Mucosa of rectum (tissue), 2 donors: ENCODE measurements at regions not wholly inside any gene's neighbourhood (a gene's known extent, or its start where the extent isn't known, plus 50 kb on each side); places are given as distances from the start of the nearest gene placed in this dataset.

Experiments
- H3K27ac ChIP-seq, 2 donors: one replicate each; pipeline ENCODE4 v1.7.0; 2013; ENCODE audit warnings: inconsistent platforms in 2 of 2, low read depth in 2 of 2, low read length in 2 of 2
- H3K27me3 ChIP-seq, 2 donors: one replicate each; pipeline ENCODE4 v1.7.0; 2013; ENCODE audit warnings: low read length in 2 of 2; ENCODE audit not compliant: control insufficient read depth in 2 of 2, insufficient read depth in 2 of 2
- H3K36me3 ChIP-seq, 2 donors: one replicate each; pipeline ENCODE4 v1.7.0; 2013; ENCODE audit warnings: low read length in 2 of 2; ENCODE audit not compliant: control insufficient read depth in 2 of 2, insufficient read depth in 2 of 2
- H3K4me1 ChIP-seq, 2 donors: one replicate each; pipeline ENCODE4 v1.7.0; 2013; ENCODE audit warnings: low read length in 2 of 2, mild to moderate bottlenecking in 1 of 2; ENCODE audit not compliant: control insufficient read depth in 2 of 2, insufficient read depth in 2 of 2
- H3K4me3 ChIP-seq, 2 donors: one replicate each; pipeline ENCODE4 v1.7.0; 2013; ENCODE audit warnings: low read length in 2 of 2
- H3K9ac ChIP-seq, 2 donors: one replicate each; pipeline ENCODE4 v1.7.0; 2013; ENCODE audit warnings: low read length in 2 of 2, low read depth in 1 of 2, mild to moderate bottlenecking in 1 of 2
- H3K9me3 ChIP-seq, 2 donors: one replicate each; pipeline ENCODE4 v1.7.0; 2013; ENCODE audit warnings: low read length in 2 of 2; ENCODE audit not compliant: control insufficient read depth in 2 of 2
- donor health status: healthy.
- donor health status: Normal muscosa, but diverticular disease.

- no peak overlapping the region for H3K27ac ChIP-seq
- H3K9me3 ChIP-seq = no peaks in the 10 kb centered on the region
- no peak overlapping the region for H3K9ac ChIP-seq
- no peaks in the 10 kb centered on the region for H3K36me3 ChIP-seq
- no peaks in the 10 kb centered on the region for H3K4me1 ChIP-seq
- H3K4me3 ChIP-seq = no peak overlapping the region
- H3K27me3 ChIP-seq = no peaks in the 10 kb centered on the region
Measured at GRCh38 chr4:138770818-138771217, 244.8 kb upstream of the NOCT start.

DNA sequence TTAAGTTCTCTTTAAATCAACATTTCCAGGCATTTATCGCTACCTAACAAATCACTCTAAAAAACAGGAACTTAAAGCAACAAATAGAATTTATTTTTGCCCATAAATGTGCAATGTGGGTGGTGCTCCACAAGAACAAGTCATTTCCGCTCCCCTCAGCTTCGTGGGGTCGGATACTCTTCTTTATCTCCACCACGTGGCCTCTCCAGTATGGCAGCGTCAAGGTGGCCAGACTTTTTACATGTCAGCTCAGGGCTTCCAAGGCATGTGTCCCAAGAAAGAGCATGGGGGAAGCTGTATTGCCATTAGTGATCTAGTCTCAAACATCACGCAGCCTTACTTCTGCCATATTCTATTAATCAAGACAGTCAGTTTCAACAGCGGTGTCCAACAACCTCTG is 249.2 kb upstream of the NOCT start:
- Histone ChIP-seq H3K9ac (no peak overlapping the region), H3K27ac (no peak overlapping the region), H3K4me1 (no peaks in the 10 kb centered on the region), H3K4me3 (no peak overlapping the region), H3K27me3 (peaks cover 0 to 2% of the 10 kb centered on the region in 2 donors), H3K36me3 (no peaks in the 10 kb centered on the region), H3K9me3 (no peaks in the 10 kb centered on the region)

DNA sequence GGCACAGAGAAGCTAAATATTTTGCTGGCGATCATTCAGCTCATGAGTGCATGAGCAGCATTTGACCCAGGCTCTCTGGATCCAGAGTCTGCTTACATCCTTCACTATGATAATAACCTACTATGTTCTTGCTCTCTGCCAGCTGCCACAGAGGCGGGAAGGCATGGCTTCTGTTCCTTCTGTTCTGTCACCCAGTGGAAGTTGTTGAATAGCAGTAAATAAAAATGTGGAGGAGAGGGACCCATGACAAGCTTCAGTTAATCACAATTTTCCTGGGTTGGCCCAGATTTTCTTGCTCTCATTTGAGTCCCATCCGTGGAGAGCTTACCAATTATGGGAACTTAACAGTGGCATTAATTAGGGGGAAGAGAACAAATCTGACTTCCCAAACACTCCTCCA is 250.1 kb upstream of the NOCT start:
- Histone ChIP-seq H3K4me1 (no peaks in the 10 kb centered on the region), H3K36me3 (no peaks in the 10 kb centered on the region), H3K4me3 (no peak overlapping the region), H3K9me3 (no peaks in the 10 kb centered on the region), H3K9ac (no peak overlapping the region), H3K27me3 (peaks cover 0 to 2% of the 10 kb centered on the region in 2 donors), H3K27ac (no peak overlapping the region)

DNA sequence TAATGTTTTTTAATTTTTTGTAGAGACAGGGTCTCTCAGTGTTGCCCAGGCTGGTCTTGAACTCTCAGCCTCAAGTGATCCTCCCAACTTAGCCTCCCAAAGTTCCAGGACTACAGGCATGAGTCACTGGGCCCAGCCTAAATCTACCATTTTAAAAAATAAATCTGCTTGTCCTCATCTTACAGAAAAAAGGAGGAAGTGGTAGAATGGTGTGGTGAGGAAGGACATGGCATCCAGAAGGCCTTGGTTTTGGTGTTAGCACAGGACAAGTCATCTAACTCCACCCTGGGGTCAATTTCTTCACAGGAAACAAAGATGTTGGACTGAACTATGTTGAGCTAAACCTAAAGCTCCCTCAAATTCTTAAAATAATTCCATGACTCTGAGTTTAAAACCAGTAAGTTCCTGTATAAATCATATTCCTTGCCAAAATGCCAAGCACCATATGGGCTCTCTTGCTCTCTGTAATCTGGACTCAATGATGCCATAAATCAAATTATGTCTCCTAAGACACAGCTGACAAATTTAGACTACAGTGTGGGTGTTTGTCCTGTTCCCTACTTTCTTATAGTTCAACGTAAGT is 253.9 kb upstream of the NOCT start:
- no peak overlapping the region for H3K9ac ChIP-seq
- no peak overlapping the region for H3K4me3 ChIP-seq
- peaks cover 0 to 2% of the 10 kb centered on the region in 2 donors for H3K27me3 ChIP-seq
- no peaks in the 10 kb centered on the region for H3K9me3 ChIP-seq
- no peaks in the 10 kb centered on the region for H3K4me1 ChIP-seq
- H3K27ac ChIP-seq = no peak overlapping the region
- no peaks in the 10 kb centered on the region for H3K36me3 ChIP-seq

DNA sequence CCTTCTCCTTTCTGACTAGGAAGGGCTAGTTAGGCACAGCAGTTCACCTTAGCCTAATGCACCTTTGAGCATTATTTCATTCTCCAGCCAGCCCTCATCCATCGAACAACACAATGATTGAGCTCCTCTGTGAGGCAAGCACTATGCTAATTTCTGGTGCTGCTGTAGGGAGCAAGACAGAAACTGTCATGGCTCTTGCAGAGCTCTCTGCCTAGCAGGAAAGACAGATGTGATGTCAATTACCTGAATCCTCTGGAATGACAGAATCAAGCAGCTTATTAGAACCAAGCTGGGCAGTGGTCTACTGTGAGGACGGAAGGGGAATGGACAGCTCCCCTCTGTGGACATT is 256.1 kb upstream of the NOCT start:
- no peaks in the 10 kb centered on the region for H3K27me3 ChIP-seq
- H3K9ac ChIP-seq = no peak overlapping the region
- no peak overlapping the region for H3K4me3 ChIP-seq

DNA sequence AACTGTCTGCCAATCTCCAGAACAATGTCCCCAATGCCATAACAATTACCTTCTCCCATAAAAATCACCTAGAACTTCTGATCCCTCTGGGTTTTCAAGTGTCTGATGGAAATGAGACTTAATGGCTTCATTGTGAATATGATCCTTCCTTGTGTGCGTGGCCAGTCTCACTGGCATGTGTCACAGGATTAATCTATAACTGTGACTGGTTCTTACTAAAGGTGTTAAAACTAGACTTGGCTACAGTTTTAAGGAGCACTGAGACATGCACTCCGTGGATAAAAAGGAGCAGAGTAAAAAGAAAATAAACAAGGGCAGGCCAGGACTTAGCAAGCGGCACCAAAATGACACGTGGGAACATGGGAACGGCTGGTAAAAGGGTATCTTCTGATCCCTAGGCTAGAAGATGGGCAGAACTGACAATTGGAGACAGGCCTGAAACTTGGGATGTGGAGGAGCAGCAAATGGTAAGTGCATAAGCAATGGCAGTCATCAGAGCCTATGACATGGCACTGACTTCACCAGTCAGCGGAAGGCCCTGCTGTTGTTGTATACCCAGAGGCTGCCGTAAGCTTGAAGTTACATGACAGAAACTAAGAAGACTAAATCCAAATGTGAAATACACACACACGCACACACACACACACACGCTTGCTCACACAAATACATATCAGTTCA is 256.6 kb upstream of the NOCT start:
- Histone ChIP-seq H3K9ac (no peak overlapping the region), H3K4me3 (no peak overlapping the region), H3K9me3 (no peaks in the 10 kb centered on the region), H3K36me3 (no peaks in the 10 kb centered on the region), H3K27ac (no peak overlapping the region), H3K4me1 (no peaks in the 10 kb centered on the region), H3K27me3 (no peaks in the 10 kb centered on the region)

More for the DNA sequence above, 256.1 kb upstream of the NOCT start:
- H3K36me3 ChIP-seq = no peaks in the 10 kb centered on the region
- no peaks in the 10 kb centered on the region for H3K9me3 ChIP-seq
- no peak overlapping the region for H3K27ac ChIP-seq
- no peaks in the 10 kb centered on the region for H3K4me1 ChIP-seq

DNA sequence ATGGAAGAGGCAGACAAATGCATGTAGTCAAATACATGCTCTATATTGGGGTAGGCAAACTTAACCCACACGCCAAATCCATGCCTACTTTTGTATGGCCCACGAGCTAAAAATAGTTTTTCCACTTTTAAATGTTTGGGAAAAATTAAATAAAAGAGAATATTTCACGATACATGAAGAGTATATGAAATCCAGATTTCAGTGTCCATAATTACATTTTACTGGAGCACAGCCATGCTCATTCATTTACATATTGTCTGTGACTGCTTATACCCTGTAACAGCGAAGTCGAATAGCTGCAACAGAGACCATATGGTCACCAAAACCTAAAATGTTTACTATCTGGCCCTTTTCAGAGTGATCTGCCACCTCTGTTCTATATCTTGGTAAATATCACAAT is 257.4 kb upstream of the NOCT start:
- Histone ChIP-seq H3K9me3 (no peaks in the 10 kb centered on the region), H3K4me1 (no peaks in the 10 kb centered on the region), H3K27ac (no peak overlapping the region), H3K27me3 (no peaks in the 10 kb centered on the region), H3K36me3 (no peaks in the 10 kb centered on the region), H3K9ac (no peak overlapping the region), H3K4me3 (no peak overlapping the region)

GRCh38 chr4:138757432-138757831 is 258.1 kb upstream of the NOCT start:
- Histone ChIP-seq H3K9me3 (no peaks in the 10 kb centered on the region), H3K27ac (no peak overlapping the region), H3K9ac (no peak overlapping the region), H3K27me3 (no peaks in the 10 kb centered on the region), H3K36me3 (no peaks in the 10 kb centered on the region), H3K4me1 (no peaks in the 10 kb centered on the region), H3K4me3 (no peak overlapping the region)

- Histone ChIP-seq H3K4me1 (no peaks in the 10 kb centered on the region), H3K36me3 (no peaks in the 10 kb centered on the region), H3K27me3 (no peaks in the 10 kb centered on the region), H3K9ac (no peak overlapping the region), H3K4me3 (no peak overlapping the region), H3K9me3 (no peaks in the 10 kb centered on the region), H3K27ac (no peak overlapping the region)
Measured at GRCh38 chr4:138756519-138756918, 259.1 kb upstream of the NOCT start.

DNA sequence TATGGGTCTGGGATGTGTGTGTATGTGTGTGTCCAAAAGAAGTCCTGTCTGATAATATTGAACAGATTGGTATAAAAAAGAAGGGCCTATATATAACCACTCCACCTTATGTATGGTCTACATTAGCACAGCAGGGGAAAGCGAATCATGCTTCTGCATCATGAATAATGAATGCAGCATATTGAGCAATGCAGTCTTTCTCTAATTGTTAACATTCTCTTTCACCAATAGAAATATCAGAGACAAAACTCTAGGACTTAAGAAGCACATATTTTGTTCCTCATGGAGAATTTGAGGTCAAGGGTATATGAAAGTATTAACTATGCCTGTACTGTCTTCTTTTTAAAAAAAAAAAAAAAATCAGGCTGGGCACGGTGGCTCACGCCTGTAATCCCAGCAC is 264.3 kb upstream of the NOCT start:
- H3K9ac ChIP-seq = no peak overlapping the region
- H3K36me3 ChIP-seq = no peaks in the 10 kb centered on the region
- no peaks in the 10 kb centered on the region for H3K9me3 ChIP-seq
- H3K27ac ChIP-seq = no peak overlapping the region
- no peak overlapping the region for H3K4me3 ChIP-seq
- H3K4me1 ChIP-seq = no peaks in the 10 kb centered on the region
- no peaks in the 10 kb centered on the region for H3K27me3 ChIP-seq
